OCI-LY1 (cell line): ENCODE measurements at regions not wholly inside any gene's neighbourhood (a gene's known extent, or its start where the extent isn't known, plus 50 kb on each side); places are given as distances from the start of the nearest gene placed in this dataset.
"Not testable (repeated sequence)": the region's sequence is repeated elsewhere in the genome, so short reads cannot be mapped to it uniquely, and the experiment has no call there.

ENCODE experiments used
- H2AFZ ChIP-seq: fragments of 200-600 bp; sonication (generic), shearing (Covaris generic); 2 replicates; pipeline ENCODE4 v1.6.0; 2014; ENCODE audit warnings: antibody characterized with exemption, mild to moderate bottlenecking, low read length
- H3F3A ChIP-seq: fragments of 200-600 bp; sonication (generic), shearing (Covaris generic); 2 replicates; pipeline ENCODE4 v1.6.0; 2014; ENCODE audit warnings: mild to moderate bottlenecking, antibody characterized with exemption, low read length, moderate library complexity; ENCODE audit not compliant: insufficient read depth
- H3K27ac ChIP-seq: fragments of 200-600 bp; sonication (generic); 2 replicates; pipeline ENCODE4 v1.5.1; 2014; ENCODE audit warnings: low read length, mixed run types, mild to moderate bottlenecking, low read depth; ENCODE audit not compliant: poor library complexity, severe bottlenecking
- H3K27me3 ChIP-seq: fragments of 200-600 bp; sonication (generic); 2 replicates; pipeline ENCODE4 v1.6.0; 2014; ENCODE audit warnings: antibody characterized with exemption, mild to moderate bottlenecking, low read length, moderate library complexity; ENCODE audit not compliant: insufficient read depth
- H3K36me3 ChIP-seq: fragments of 200-600 bp; sonication (generic); 2 replicates; pipeline ENCODE4 v1.6.1; 2014; ENCODE audit warnings: mild to moderate bottlenecking, antibody characterized with exemption, low read length, moderate library complexity, mixed read lengths; ENCODE audit not compliant: insufficient read depth
- H3K4me1 ChIP-seq: fragments of 200-600 bp; sonication (generic); 2 replicates; pipeline ENCODE4 v1.5.1; 2014; ENCODE audit warnings: mild to moderate bottlenecking, low read length, moderate library complexity; ENCODE audit not compliant: insufficient read depth, severe bottlenecking
- H3K4me2 ChIP-seq: fragments of 200-600 bp; sonication (generic), shearing (Covaris generic); 2 replicates; pipeline ENCODE4 v1.6.1; 2014; ENCODE audit warnings: low read length
- H3K4me3 ChIP-seq: fragments of 200-600 bp; sonication (generic); 2 replicates; pipeline ENCODE4 v1.5.1; 2014; ENCODE audit warnings: low read length, low read depth, mild to moderate bottlenecking, mixed read lengths; ENCODE audit not compliant: poor library complexity, severe bottlenecking
- H3K79me2 ChIP-seq: fragments of 200-600 bp; shearing (Covaris generic); 2 replicates; pipeline ENCODE4 v1.6.1; 2016; ENCODE audit warnings: mixed run types, low read length, mixed read lengths; ENCODE audit not compliant: insufficient read depth
- H3K9ac ChIP-seq: fragments of 200-600 bp; sonication (generic), shearing (Covaris generic); 2 replicates; pipeline ENCODE4 v1.6.1; 2014; ENCODE audit warnings: mild to moderate bottlenecking, low read length, mixed read lengths
- H3K9me2 ChIP-seq: fragments of 200-600 bp; sonication (generic), shearing (Covaris generic); 2 replicates; pipeline ENCODE4 v1.6.1; 2014; ENCODE audit warnings: low read depth, mild to moderate bottlenecking, low read length, mixed read lengths
- H3K9me3 ChIP-seq: fragments of 200-600 bp; shearing (Covaris generic); 2 replicates; pipeline ENCODE4 v1.6.1; 2014; ENCODE audit warnings: low read length, mixed read lengths
- H4K20me1 ChIP-seq: fragments of 200-600 bp; sonication (generic), shearing (Covaris generic); 2 replicates; pipeline ENCODE4 v1.6.0; 2016; ENCODE audit warnings: mild to moderate bottlenecking, low read length; ENCODE audit not compliant: insufficient read depth
- CTCF ChIP-seq: fragments of 200-600 bp; sonication (generic), shearing (Covaris generic); IDR thresholded peaks from 2 replicates; pipeline ENCODE4 v1.5.1; 2017; ENCODE audit warnings: mild to moderate bottlenecking, antibody characterized with exemption, low read length, moderate library complexity, mixed read lengths
- EZH2 ChIP-seq: fragments of 200-600 bp; sonication (generic), shearing (Covaris generic); IDR thresholded peaks from 2 replicates; pipeline ENCODE4 v1.8.0; 2017; ENCODE audit warnings: borderline replicate concordance, mixed run types, mild to moderate bottlenecking, antibody characterized with exemption, low read length, moderate library complexity, mixed read lengths

DNA sequence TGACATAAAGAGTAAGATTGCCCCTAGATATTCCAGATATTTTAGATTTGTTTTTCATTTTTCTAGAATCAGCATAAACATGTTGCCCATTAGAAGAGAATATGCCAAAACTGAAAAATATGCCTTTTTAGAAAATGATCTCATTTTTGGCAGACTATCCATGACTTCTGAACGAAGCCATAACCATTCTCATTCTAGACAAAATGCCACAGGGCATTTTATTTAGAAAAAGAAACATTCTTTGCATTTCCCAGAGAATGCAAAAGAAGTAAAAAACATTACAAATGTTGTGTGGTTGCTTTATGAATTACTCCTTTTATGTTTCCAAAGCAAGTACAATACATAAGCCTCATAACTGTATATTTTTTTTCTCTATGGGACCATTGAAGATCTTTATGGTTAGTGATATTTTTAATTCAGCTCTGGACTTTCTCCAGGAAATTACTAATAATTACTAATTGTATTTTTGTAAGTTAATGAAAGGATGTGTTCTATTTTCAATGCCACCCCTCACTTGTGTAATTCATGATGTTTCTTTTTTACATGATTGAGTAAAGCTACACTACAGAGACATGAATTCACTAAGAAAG, 109.6 kb upstream of the SEM1 start:
- no peaks in the 10 kb centered on the region for H3K27me3 ChIP-seq
- H3K9ac ChIP-seq = no peak overlapping the region
- H3K9me3 ChIP-seq = no peaks in the 10 kb centered on the region
- no peak overlapping the region for H3K27ac ChIP-seq
- no peaks in the 10 kb centered on the region for H3K4me1 ChIP-seq
- TF ChIP-seq EZH2 (no peak), CTCF (no peak)
- H3K79me2 ChIP-seq = no peaks in the 10 kb centered on the region
- H3F3A ChIP-seq = no peaks in the 10 kb centered on the region
- H3K9me2 ChIP-seq = no peaks in the 10 kb centered on the region; the same call in 1 of the 2 replicates
- no peak overlapping the region for H3K4me3 ChIP-seq
- H3K4me2 ChIP-seq = no peak overlapping the region
- no peaks in the 10 kb centered on the region for H3K36me3 ChIP-seq
- no peak overlapping the region for H2AFZ ChIP-seq
- H4K20me1 ChIP-seq = no peaks in the 10 kb centered on the region

- H3K27me3 ChIP-seq, H3K9me3 ChIP-seq, H3K4me1 ChIP-seq, H3K9me2 ChIP-seq, H3F3A ChIP-seq, H3K79me2 ChIP-seq, H4K20me1 ChIP-seq, H2AFZ ChIP-seq, H3K4me3 ChIP-seq, H3K36me3 ChIP-seq, H3K9ac ChIP-seq, H3K27ac ChIP-seq, H3K4me2 ChIP-seq: not testable (repeated sequence)
Measured at GRCh38 chr7:96821131-96821530, 111.5 kb upstream of the SEM1 start.

DNA sequence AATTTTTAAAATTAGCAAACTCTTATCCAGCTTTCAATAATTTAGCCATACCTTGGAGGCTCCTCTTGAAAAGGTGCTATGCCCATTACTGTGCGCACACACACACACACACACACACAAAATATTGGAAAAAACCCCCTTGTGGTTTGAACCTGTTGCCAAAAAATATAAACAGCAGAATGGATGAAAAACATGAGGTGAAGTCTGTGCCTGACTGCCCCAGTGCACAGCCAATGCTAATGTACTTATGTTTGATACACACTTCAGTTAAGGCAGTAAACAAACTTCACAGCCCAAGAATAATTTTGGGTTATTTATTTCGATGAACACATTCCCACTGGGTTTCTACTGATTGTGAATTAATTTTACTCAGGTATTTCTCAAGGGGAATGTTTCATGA, 113.2 kb upstream of the SEM1 start:
- no peak overlapping the region for H3K4me3 ChIP-seq
- no peak overlapping the region for H3K27ac ChIP-seq
- no peaks in the 10 kb centered on the region for H3K27me3 ChIP-seq

More for the DNA sequence above, 113.2 kb upstream of the SEM1 start:
- Histone ChIP-seq H3K4me2 (no peak overlapping the region), H3K9me3 (no peaks in the 10 kb centered on the region), H3F3A (no peaks in the 10 kb centered on the region), H4K20me1 (no peaks in the 10 kb centered on the region), H3K9me2 (no peaks in the 10 kb centered on the region; the same call in 1 of the 2 replicates), H2AFZ (no peak overlapping the region), H3K36me3 (no peaks in the 10 kb centered on the region), H3K4me1 (no peaks in the 10 kb centered on the region), H3K9ac (no peak overlapping the region), H3K79me2 (no peaks in the 10 kb centered on the region)
- TF ChIP-seq CTCF = no peak
- TF ChIP-seq EZH2 = no peak
